ENCODE measurements at regions not wholly inside any gene's neighbourhood (a gene's known extent, or its start where the extent isn't known, plus 50 kb on each side); places are given as distances from the start of the nearest gene placed in this dataset.
"Not testable (repeated sequence)": the region's sequence is repeated elsewhere in the genome, so short reads cannot be mapped to it uniquely, and the experiment has no call there.

GRCh38 chr14:83713732-83714131 lies 1816.2 kb upstream of the FLRT2 start:
- no peak for DNase-seq
- H3K4me1 ChIP-seq: no peaks in the 10 kb centered on the region
- TF ChIP-seq CTCF (IDR thresholded peaks at IDR 0.05): no peak
- H3K27ac ChIP-seq: no peak overlapping the region
- no peak overlapping the region for H3K4me3 ChIP-seq
- no peaks in the 10 kb centered on the region for H3K9me3 ChIP-seq
- H3K36me3 ChIP-seq: no peaks in the 10 kb centered on the region
- intact Hi-C loops (cut with DNase I): no loop called here
- no peaks in the 10 kb centered on the region for H3K27me3 ChIP-seq
- no peak overlapping the region for H3K9ac ChIP-seq (ENCODE audit: low read depth in 2 of 2, low read length in 2 of 2)

- no peaks in the 10 kb centered on the region for H3K27me3 ChIP-seq
- H3K27ac ChIP-seq: no peak overlapping the region
- intact Hi-C loops (cut with DNase I): no loop called here
- no peak for TF ChIP-seq CTCF (IDR thresholded peaks at IDR 0.05)
- DNase-seq: no peak
- no peaks in the 10 kb centered on the region for H3K36me3 ChIP-seq
- no peak overlapping the region for H3K9ac ChIP-seq (ENCODE audit: low read depth in 2 of 2, low read length in 2 of 2)
- no peak overlapping the region for H3K4me3 ChIP-seq
- no peaks in the 10 kb centered on the region for H3K9me3 ChIP-seq
- no peaks in the 10 kb centered on the region for H3K4me1 ChIP-seq
These were observed 1815.8 kb upstream of the FLRT2 start for GRCh38 chr14:83714151-83714550.

- DNase-seq; intact Hi-C loops (cut with DNase I); H3K27ac ChIP-seq; H3K4me1 ChIP-seq; H3K27me3 ChIP-seq; H3K36me3 ChIP-seq; H3K9me3 ChIP-seq; H3K4me3 ChIP-seq; H3K9ac ChIP-seq (ENCODE audit: low read depth in 2 of 2, low read length in 2 of 2): not testable (repeated sequence)
These were observed 1810.5 kb upstream of the FLRT2 start for GRCh38 chr14:83719435-83719834.

GRCh38 chr14:83733670-83734069 lies 1796.3 kb upstream of the FLRT2 start:
- Histone ChIP-seq H3K27ac (no peak overlapping the region), H3K9ac (ENCODE audit: low read depth in 2 of 2, low read length in 2 of 2) (no peak overlapping the region), H3K4me1 (no peaks in the 10 kb centered on the region), H3K27me3 (no peaks in the 10 kb centered on the region), H3K36me3 (no peaks in the 10 kb centered on the region), H3K4me3 (no peak overlapping the region), H3K9me3 (no peaks in the 10 kb centered on the region)
- no peak for TF ChIP-seq CTCF (IDR thresholded peaks at IDR 0.05)
- intact Hi-C loops (cut with DNase I): no loop called here
- no peak for DNase-seq

GRCh38 chr14:83734431-83734830 lies 1795.5 kb upstream of the FLRT2 start:
- no peak for DNase-seq
- Histone ChIP-seq H3K9me3 (no peaks in the 10 kb centered on the region), H3K27me3 (no peaks in the 10 kb centered on the region), H3K4me1 (no peaks in the 10 kb centered on the region), H3K9ac (ENCODE audit: low read depth in 2 of 2, low read length in 2 of 2) (no peak overlapping the region), H3K4me3 (no peak overlapping the region), H3K36me3 (no peaks in the 10 kb centered on the region), H3K27ac (no peak overlapping the region)
- intact Hi-C loops (cut with DNase I): no loop called here
- no peak for TF ChIP-seq CTCF (IDR thresholded peaks at IDR 0.05)

- no peaks in the 10 kb centered on the region for H3K9me3 ChIP-seq
- intact Hi-C loops (cut with DNase I): no loop called here
- H3K27ac ChIP-seq: no peak overlapping the region
- no peak for TF ChIP-seq CTCF (IDR thresholded peaks at IDR 0.05)
- no peak overlapping the region for H3K9ac ChIP-seq (ENCODE audit: low read depth in 2 of 2, low read length in 2 of 2)
- H3K27me3 ChIP-seq: no peaks in the 10 kb centered on the region
- H3K4me1 ChIP-seq: no peaks in the 10 kb centered on the region
- H3K4me3 ChIP-seq: no peak overlapping the region
- H3K36me3 ChIP-seq: no peaks in the 10 kb centered on the region
- DNase-seq: no peak
These were observed 1788.7 kb upstream of the FLRT2 start for GRCh38 chr14:83741269-83741668.
